IMR-90 (cell line): ENCODE measurements at regions not wholly inside any gene's neighbourhood (a gene's known extent, or its start where the extent isn't known, plus 50 kb on each side); places are given as distances from the start of the nearest gene placed in this dataset.
"Not testable (repeated sequence)": the region's sequence is repeated elsewhere in the genome, so short reads cannot be mapped to it uniquely, and the experiment has no call there.

ENCODE experiments used
- ATAC-seq: fragments of 200-7000 bp; cut with Tn5 transposase; 2 replicates; pipeline ENCODE4 v1.9.1; 2020; ENCODE audit warnings: low read depth, mild to moderate bottlenecking, moderate library complexity
- BruUV-seq: library from RNA; stranded (reverse); fragments of 400-500 nt; replicated peaks from 2 replicates; lab custom pipeline; 2021; lab: Mats Ljungman, UMichigan
- CTCF ChIA-PET: fragments of 300-600 bp; formaldehyde crosslinking; extraction: SDS; loops from one replicate; lab custom pipeline; 2021; ENCODE audit warnings: antibody characterized with exemption; lab: Yijun Ruan, JAX
- POLR2A ChIA-PET: fragments of 300-600 bp; sonication (Branson Sonifier 250); formaldehyde crosslinking; loops from one replicate; lab custom pipeline; 2022; ENCODE audit warnings: antibody characterized with exemption; ENCODE audit not compliant: unreplicated experiment; lab: Charles Lee
- DNase-seq: peaks from one replicate; pipeline ENCODE4 v3.0.0; 2013
- H2AFZ ChIP-seq: replicated peaks from 2 replicates; pipeline ENCODE3; 2013; ENCODE audit warnings: low read length, mild to moderate bottlenecking; ENCODE audit not compliant: poor library complexity
- H2AK5ac ChIP-seq: 2 replicates; pipeline ENCODE4 v1.6.1; 2013; ENCODE audit warnings: low read depth, low read length, inconsistent platforms
- H2AK9ac ChIP-seq: replicated peaks from 2 replicates; pipeline ENCODE3; 2013; ENCODE audit warnings: mild to moderate bottlenecking, low read depth, low read length, moderate library complexity; ENCODE audit not compliant: poor library complexity
- H2BK120ac ChIP-seq: 2 replicates; pipeline ENCODE4 v1.6.1; 2013; ENCODE audit warnings: low read depth, low read length, inconsistent platforms
- H2BK15ac ChIP-seq: 3 replicates; pipeline ENCODE4 v1.6.1; 2013; ENCODE audit warnings: low read depth, low read length, inconsistent platforms
- H2BK20ac ChIP-seq: 2 replicates; pipeline ENCODE4 v1.6.1; 2013; ENCODE audit warnings: low read depth, mild to moderate bottlenecking, inconsistent platforms, low read length, moderate library complexity
- H2BK5ac ChIP-seq: 2 replicates; pipeline ENCODE4 v1.6.1; 2013; ENCODE audit warnings: mild to moderate bottlenecking, low read depth, low read length, inconsistent platforms; ENCODE audit not compliant: poor library complexity, severe bottlenecking
- H3K14ac ChIP-seq: replicated peaks from 2 replicates; pipeline ENCODE4 v1.6.1; 2013; ENCODE audit warnings: low read depth, low read length, inconsistent platforms
- H3K18ac ChIP-seq: 2 replicates; pipeline ENCODE4 v1.6.1; 2013; ENCODE audit warnings: low read depth, low read length, control low read depth
- H3K23ac ChIP-seq: 2 replicates; pipeline ENCODE4 v1.6.1; 2013; ENCODE audit warnings: low read depth, low read length, inconsistent platforms
- H3K27ac ChIP-seq: 2 replicates; pipeline ENCODE4 v1.5.1; 2013; ENCODE audit warnings: mild to moderate bottlenecking, control low read depth, low read length; ENCODE audit not compliant: insufficient read depth
- H3K27me3 ChIP-seq: 2 replicates; pipeline ENCODE4 v1.6.1; 2013; ENCODE audit warnings: low read length; ENCODE audit not compliant: control insufficient read depth, insufficient read depth
- H3K36me3 ChIP-seq: 2 replicates; pipeline ENCODE4 v1.6.1; 2013; ENCODE audit warnings: low read length, mixed read lengths; ENCODE audit not compliant: control insufficient read depth, insufficient read depth
- H3K4ac ChIP-seq: 2 replicates; pipeline ENCODE4 v1.6.1; 2013; ENCODE audit warnings: low read depth, low read length, inconsistent platforms
- H3K4me1 ChIP-seq: 2 replicates; pipeline ENCODE4 v1.6.1; 2013; ENCODE audit warnings: low read length, mixed read lengths; ENCODE audit not compliant: control insufficient read depth, insufficient read depth
- H3K4me2 ChIP-seq: 2 replicates; pipeline ENCODE4 v1.6.1; 2013; ENCODE audit warnings: low read depth, mild to moderate bottlenecking, control low read depth, low read length, moderate library complexity
- H3K4me3 ChIP-seq: 2 replicates; pipeline ENCODE4 v1.5.1; 2013; ENCODE audit warnings: low read depth, mild to moderate bottlenecking, control low read depth, low read length, moderate library complexity; ENCODE audit not compliant: insufficient read depth
- H3K56ac ChIP-seq: 2 replicates; pipeline ENCODE4 v1.6.1; 2013; ENCODE audit warnings: low read length, inconsistent platforms; ENCODE audit not compliant: insufficient read depth; ENCODE audit errors: extremely low read depth
- H3K79me1 ChIP-seq, 2 experiments: 2 replicates each; pipeline ENCODE4 v1.6.1; 2013; ENCODE audit warnings: low read length in 2 of 2, inconsistent platforms in 1 of 2, low read depth in 1 of 2
- H3K9ac ChIP-seq: 2 replicates; pipeline ENCODE4 v1.6.1; 2013; ENCODE audit warnings: low read depth, low read length, control low read depth
- H3K9me1 ChIP-seq: 2 replicates; pipeline ENCODE4 v1.6.1; 2013; ENCODE audit warnings: low read length, inconsistent platforms; ENCODE audit not compliant: insufficient read depth
- H3K9me3 ChIP-seq: 2 replicates; pipeline ENCODE4 v1.6.1; 2013; ENCODE audit warnings: low read length; ENCODE audit not compliant: control insufficient read depth, insufficient read depth
- H4K20me1 ChIP-seq: 2 replicates; pipeline ENCODE4 v1.6.1; 2013; ENCODE audit warnings: low read length, inconsistent platforms; ENCODE audit not compliant: insufficient read depth
- H4K5ac ChIP-seq: 2 replicates; pipeline ENCODE4 v1.6.1; 2013; ENCODE audit warnings: mild to moderate bottlenecking, low read depth, low read length, control low read depth
- H4K8ac ChIP-seq, 2 experiments: 2 replicates each; pipeline ENCODE4 v1.6.1; 2013; ENCODE audit warnings: low read depth in 2 of 2, low read length in 2 of 2, control low read depth in 1 of 2, inconsistent platforms in 1 of 2
- H4K91ac ChIP-seq: 2 replicates; pipeline ENCODE4 v1.6.1; 2013; ENCODE audit warnings: low read depth, low read length, inconsistent platforms; ENCODE audit not compliant: insufficient read depth
- WGBS, 2 experiments: methylation state at CpG; one replicate each; pipeline versions ENCODE4 v1.1.5 to v1.1.7; 2013; ENCODE audit warnings: missing lambda C conversion rate in 2 of 2; ENCODE audit not compliant: insufficient read length in 1 of 2; ENCODE audit errors: extremely low coverage in 2 of 2; 5-methylcytosine and 5-hydroxymethylcytosine counted together
- dilution Hi-C: fragments of 300-500 bp; cut with HindIII; formaldehyde crosslinking; loops from one replicate; pipeline ENCODE4 v1.14.3; 2018; ENCODE audit warnings: low sequenced_read_pairs; ENCODE audit not compliant: unreplicated experiment
- in situ Hi-C: fragments of 300-500 bp; cut with MboI; formaldehyde crosslinking; loops from 3 replicates; pipeline ENCODE4 v1.14.3; 2019; ENCODE audit warnings: low sequenced_read_pairs, inconsistent platforms, mixed read lengths
- intact Hi-C: fragments of 100-400 bp; cut with micrococcal nuclease; formaldehyde crosslinking; loops from 2 replicates; pipeline ENCODE4 v1.10.0; 2022

DNA sequence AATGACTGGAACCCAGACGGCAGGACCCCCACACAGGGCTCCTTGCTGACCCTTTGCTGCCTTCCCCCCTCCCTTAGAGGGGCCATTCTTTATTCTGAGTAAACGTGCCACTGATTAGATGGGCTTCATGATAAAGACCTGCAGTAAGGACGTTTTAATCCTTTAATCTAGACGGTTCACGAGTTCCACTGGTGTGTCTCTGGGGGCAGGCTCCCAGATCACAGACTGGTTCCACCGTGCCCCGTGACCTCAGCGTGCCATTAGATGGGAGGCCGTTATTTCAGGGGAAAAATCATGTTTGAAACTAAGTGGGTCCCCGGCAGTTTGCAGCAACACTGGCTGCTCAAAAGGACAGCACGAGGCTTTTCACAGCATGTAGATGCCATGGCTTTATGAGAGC is 246.9 kb upstream of the PLGLB2 start:
- no CpG with 5 or more reads among the region's 11 CpGs for WGBS, 2 experiments
- H2BK15ac ChIP-seq, ATAC-seq, H3K14ac ChIP-seq, DNase-seq, H3K9me1 ChIP-seq, H3K79me1 ChIP-seq, H3K9me3 ChIP-seq, in situ Hi-C loops, intact Hi-C loops, H2AFZ ChIP-seq, H2BK120ac ChIP-seq, H3K27me3 ChIP-seq, H3K4me1 ChIP-seq, H2BK20ac ChIP-seq, H3K23ac ChIP-seq, POLR2A ChIA-PET, H3K4me3 ChIP-seq, H4K91ac ChIP-seq, CTCF ChIA-PET, H3K9ac ChIP-seq, H2AK5ac ChIP-seq, H3K36me3 ChIP-seq, H3K4ac ChIP-seq, BruUV-seq, dilution Hi-C loops, H3K56ac ChIP-seq, H2AK9ac ChIP-seq, H2BK5ac ChIP-seq: not testable (repeated sequence)
- peak overlapping the region; percentile 61; the same call in 1 of the 2 replicates for H3K18ac ChIP-seq
- H3K4me2 ChIP-seq = peak overlapping the region; percentile 47; the same call in 1 of the 2 replicates
- H4K20me1 ChIP-seq = peaks cover 32% of the 10 kb centered on the region
- H4K8ac ChIP-seq = peak overlapping the region in 1 of 2 experiments; percentile 40; a peak in 1 of 4 replicates
- 0 out of 2 replicates have a peak overlapping the region, but pooled peaks have one; percentile 74 for H4K5ac ChIP-seq
- H3K27ac ChIP-seq = peak overlapping the region; percentile 29; the same call in 1 of the 2 replicates
